ENCODE measurements at regions not wholly inside any gene's neighbourhood (a gene's known extent, or its start where the extent isn't known, plus 50 kb on each side); places are given as distances from the start of the nearest gene placed in this dataset.
"Not testable (repeated sequence)": the region's sequence is repeated elsewhere in the genome, so short reads cannot be mapped to it uniquely, and the experiment has no call there.

GRCh38 chr6:51214442-51214841 lies 395.8 kb downstream of the TFAP2B start:
- DNase-seq (ENCODE audit: low spot score), result no peak
- TF ChIP-seq, protein P1, sequence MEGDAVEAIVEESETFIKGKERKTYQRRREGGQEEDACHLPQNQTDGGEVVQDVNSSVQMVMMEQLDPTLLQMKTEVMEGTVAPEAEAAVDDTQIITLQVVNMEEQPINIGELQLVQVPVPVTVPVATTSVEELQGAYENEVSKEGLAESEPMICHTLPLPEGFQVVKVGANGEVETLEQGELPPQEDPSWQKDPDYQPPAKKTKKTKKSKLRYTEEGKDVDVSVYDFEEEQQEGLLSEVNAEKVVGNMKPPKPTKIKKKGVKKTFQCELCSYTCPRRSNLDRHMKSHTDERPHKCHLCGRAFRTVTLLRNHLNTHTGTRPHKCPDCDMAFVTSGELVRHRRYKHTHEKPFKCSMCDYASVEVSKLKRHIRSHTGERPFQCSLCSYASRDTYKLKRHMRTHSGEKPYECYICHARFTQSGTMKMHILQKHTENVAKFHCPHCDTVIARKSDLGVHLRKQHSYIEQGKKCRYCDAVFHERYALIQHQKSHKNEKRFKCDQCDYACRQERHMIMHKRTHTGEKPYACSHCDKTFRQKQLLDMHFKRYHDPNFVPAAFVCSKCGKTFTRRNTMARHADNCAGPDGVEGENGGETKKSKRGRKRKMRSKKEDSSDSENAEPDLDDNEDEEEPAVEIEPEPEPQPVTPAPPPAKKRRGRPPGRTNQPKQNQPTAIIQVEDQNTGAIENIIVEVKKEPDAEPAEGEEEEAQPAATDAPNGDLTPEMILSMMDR (IDR thresholded peaks at IDR 0.05; ENCODE audit: borderline replicate concordance, control extremely low read depth, extremely low read depth, insufficient read depth, missing control alignments), result no peak
- in situ Hi-C loops (cut with MboI; ENCODE audit: low sequenced_read_pairs, unreplicated experiment), result no loop called here

- TF ChIP-seq, protein P1 (IDR thresholded peaks at IDR 0.05; ENCODE audit: borderline replicate concordance, control extremely low read depth, extremely low read depth, insufficient read depth, missing control alignments), result no peak
- in situ Hi-C loops (cut with MboI; ENCODE audit: low sequenced_read_pairs, unreplicated experiment), result no loop called here
- no peak for DNase-seq (ENCODE audit: low spot score)
Measured at GRCh38 chr6:51218181-51218580, 399.5 kb downstream of the TFAP2B start.

- in situ Hi-C loops (cut with MboI; ENCODE audit: low sequenced_read_pairs, unreplicated experiment); DNase-seq (ENCODE audit: low spot score): not testable (repeated sequence)
Measured at GRCh38 chr6:51224580-51225240, 406.0 kb downstream of the TFAP2B start.

DNA sequence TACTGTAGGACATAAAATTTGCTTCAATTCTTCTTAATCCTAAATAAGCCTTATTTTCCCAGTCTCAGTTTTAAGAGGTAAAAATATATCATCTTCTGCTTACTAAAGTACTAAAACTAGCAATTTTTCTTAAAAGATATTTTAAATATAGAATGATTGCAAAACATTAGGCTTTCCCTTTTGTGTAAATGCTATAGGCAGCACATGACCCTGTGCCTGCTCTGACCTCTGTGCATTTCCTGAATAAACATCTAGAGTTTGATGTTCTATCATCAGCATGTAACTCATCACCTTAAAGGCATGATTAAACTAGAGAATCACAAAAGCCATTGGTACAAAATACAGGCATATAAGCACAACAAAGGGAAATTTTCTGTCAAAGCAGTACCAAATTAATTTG lies 422.7 kb downstream of the TFAP2B start:
- TF ChIP-seq, protein P1 (IDR thresholded peaks at IDR 0.05; ENCODE audit: borderline replicate concordance, control extremely low read depth, extremely low read depth, insufficient read depth, missing control alignments), result no peak
- in situ Hi-C loops (cut with MboI; ENCODE audit: low sequenced_read_pairs, unreplicated experiment), result no loop called here
- no peak for DNase-seq (ENCODE audit: low spot score)

GRCh38 chr6:51249798-51250197 lies 431.1 kb downstream of the TFAP2B start:
- DNase-seq (ENCODE audit: low spot score), result no peak
- in situ Hi-C loops (cut with MboI; ENCODE audit: low sequenced_read_pairs, unreplicated experiment), result no loop called here
- TF ChIP-seq, protein P1 (IDR thresholded peaks at IDR 0.05; ENCODE audit: borderline replicate concordance, control extremely low read depth, extremely low read depth, insufficient read depth, missing control alignments), result no peak

GRCh38 chr6:51250317-51250716 lies 431.6 kb downstream of the TFAP2B start:
- TF ChIP-seq, protein P1 (IDR thresholded peaks at IDR 0.05; ENCODE audit: borderline replicate concordance, control extremely low read depth, extremely low read depth, insufficient read depth, missing control alignments), result no peak
- in situ Hi-C loops (cut with MboI; ENCODE audit: low sequenced_read_pairs, unreplicated experiment), result no loop called here
- DNase-seq (ENCODE audit: low spot score), result no peak

DNA sequence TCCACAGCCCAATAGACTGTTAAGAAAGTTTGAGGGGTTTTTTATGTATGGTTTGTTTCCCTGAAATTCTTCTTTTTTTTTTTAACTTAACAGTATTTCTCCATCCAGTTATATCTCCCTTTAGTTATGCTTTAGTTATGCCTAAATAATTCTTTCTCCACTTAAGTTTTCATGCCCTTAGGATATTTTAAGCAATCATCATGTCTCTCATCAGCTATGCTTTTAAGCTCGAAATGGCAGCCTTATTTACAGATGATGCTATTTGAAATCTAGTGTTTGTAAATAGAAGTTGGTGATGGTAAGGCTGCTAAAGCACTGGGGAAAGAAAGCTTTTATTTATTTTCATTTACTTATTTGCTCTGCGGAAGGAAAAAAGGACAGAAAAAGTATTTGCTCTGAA lies 439.3 kb downstream of the TFAP2B start:
- no peak for DNase-seq (ENCODE audit: low spot score)
- TF ChIP-seq, protein P1 (IDR thresholded peaks at IDR 0.05; ENCODE audit: borderline replicate concordance, control extremely low read depth, extremely low read depth, insufficient read depth, missing control alignments), result no peak
- in situ Hi-C loops (cut with MboI; ENCODE audit: low sequenced_read_pairs, unreplicated experiment), result no loop called here

Measured in GM13976 (cell line).